Liver (tissue), 3 donors: ENCODE measurements at regions not wholly inside any gene's neighbourhood (a gene's known extent, or its start where the extent isn't known, plus 50 kb on each side); places are given as distances from the start of the nearest gene placed in this dataset.
A peak's percentile ranks its signal among the peaks of the same experiment; 100 is the strongest.

Source experiments
- GABPA ChIP-seq, 2 donors: IDR thresholded peaks in 1 of 2; conservative IDR thresholded peaks in 1 of 2; 2 replicates each; pipeline ENCODE4 v1.6.1; 2016; ENCODE audit warnings: antibody characterized with exemption in 2 of 2, mild to moderate bottlenecking in 1 of 2, moderate library complexity in 1 of 2
- JUND ChIP-seq, 2 donors: IDR thresholded peaks; 2 replicates each; pipeline ENCODE4 v1.6.1; 2016; ENCODE audit warnings: antibody characterized with exemption in 2 of 2
- MAX ChIP-seq: IDR thresholded peaks from 2 replicates; pipeline ENCODE4 v1.6.1; 2016; ENCODE audit warnings: antibody characterized with exemption
- RAD21 ChIP-seq, 2 donors: IDR thresholded peaks; 2 replicates each; pipeline ENCODE4 v1.6.1; 2016; ENCODE audit warnings: antibody characterized with exemption in 2 of 2, mild to moderate bottlenecking in 2 of 2
- REST ChIP-seq: IDR thresholded peaks from 2 replicates; pipeline ENCODE4 v1.6.1; 2016; ENCODE audit warnings: antibody characterized with exemption, mild to moderate bottlenecking
- RXRA ChIP-seq, 2 donors: IDR thresholded peaks; 2 replicates each; pipeline ENCODE4 v1.6.1; 2017 to 2018; ENCODE audit warnings: antibody characterized with exemption in 2 of 2, mild to moderate bottlenecking in 1 of 2
- YY1 ChIP-seq: IDR thresholded peaks from 2 replicates; pipeline ENCODE4 v1.6.1; 2016; ENCODE audit warnings: antibody characterized with exemption, mild to moderate bottlenecking
- TF ChIP-seq, protein P1 (sequence below): IDR thresholded peaks from 2 replicates; pipeline ENCODE4 v1.6.1; 2016; ENCODE audit warnings: antibody characterized with exemption
- TF ChIP-seq, protein P2 (sequence below): fragments of 150-350 bp; IDR thresholded peaks from 2 replicates; pipeline ENCODE4 v1.5.1; 2017; ENCODE audit warnings: improper control_type of control experiment, low read depth, low read length; ENCODE audit not compliant: missing input control
- donor health status: healthy.
- donor health status: healthy.

GRCh38 chr4:100907465-100908454 lies 389.9 kb upstream of the EMCN start:
- TF ChIP-seq REST (no peak), YY1 (no peak), RAD21 (IDR thresholded peaks at IDR 0.05) (peak; percentile 76 to 77), JUND (IDR thresholded peaks at IDR 0.05) (no peak), MAX (no peak), RXRA (IDR thresholded peaks at IDR 0.05) (peak; percentile 14 to 15), GABPA (IDR thresholded peaks at IDR 0.05 in 1 of 2, conservative IDR thresholded peaks at IDR 0.05 in 1 of 2) (no peak)
- TF ChIP-seq, protein P1, sequence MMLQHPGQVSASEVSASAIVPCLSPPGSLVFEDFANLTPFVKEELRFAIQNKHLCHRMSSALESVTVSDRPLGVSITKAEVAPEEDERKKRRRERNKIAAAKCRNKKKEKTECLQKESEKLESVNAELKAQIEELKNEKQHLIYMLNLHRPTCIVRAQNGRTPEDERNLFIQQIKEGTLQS = no peak
- TF ChIP-seq, protein P2, sequence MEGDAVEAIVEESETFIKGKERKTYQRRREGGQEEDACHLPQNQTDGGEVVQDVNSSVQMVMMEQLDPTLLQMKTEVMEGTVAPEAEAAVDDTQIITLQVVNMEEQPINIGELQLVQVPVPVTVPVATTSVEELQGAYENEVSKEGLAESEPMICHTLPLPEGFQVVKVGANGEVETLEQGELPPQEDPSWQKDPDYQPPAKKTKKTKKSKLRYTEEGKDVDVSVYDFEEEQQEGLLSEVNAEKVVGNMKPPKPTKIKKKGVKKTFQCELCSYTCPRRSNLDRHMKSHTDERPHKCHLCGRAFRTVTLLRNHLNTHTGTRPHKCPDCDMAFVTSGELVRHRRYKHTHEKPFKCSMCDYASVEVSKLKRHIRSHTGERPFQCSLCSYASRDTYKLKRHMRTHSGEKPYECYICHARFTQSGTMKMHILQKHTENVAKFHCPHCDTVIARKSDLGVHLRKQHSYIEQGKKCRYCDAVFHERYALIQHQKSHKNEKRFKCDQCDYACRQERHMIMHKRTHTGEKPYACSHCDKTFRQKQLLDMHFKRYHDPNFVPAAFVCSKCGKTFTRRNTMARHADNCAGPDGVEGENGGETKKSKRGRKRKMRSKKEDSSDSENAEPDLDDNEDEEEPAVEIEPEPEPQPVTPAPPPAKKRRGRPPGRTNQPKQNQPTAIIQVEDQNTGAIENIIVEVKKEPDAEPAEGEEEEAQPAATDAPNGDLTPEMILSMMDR = peak; percentile 40
